ENCODE measurements at regions not wholly inside any gene's neighbourhood (a gene's known extent, or its start where the extent isn't known, plus 50 kb on each side); places are given as distances from the start of the nearest gene placed in this dataset.
"Not testable (repeated sequence)": the region's sequence is repeated elsewhere in the genome, so short reads cannot be mapped to it uniquely, and the experiment has no call there.

DNA sequence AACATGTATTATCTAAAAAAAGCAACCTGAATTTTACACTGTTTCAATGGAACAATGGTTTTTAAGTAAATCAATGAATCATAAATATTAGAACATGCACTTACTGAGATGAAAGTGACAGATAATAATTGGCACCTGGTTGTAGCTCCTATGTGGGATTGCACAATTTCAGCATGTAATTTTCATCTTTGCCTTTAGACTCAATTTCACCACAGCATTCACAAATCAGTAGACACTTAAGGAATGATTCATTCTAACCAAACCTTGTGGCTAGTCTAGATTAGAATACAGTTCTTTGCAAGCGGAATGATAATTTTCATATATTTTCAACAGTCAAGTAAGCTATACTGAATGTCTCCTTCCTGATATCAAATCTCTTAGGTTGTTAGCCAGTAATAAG is 853.4 kb downstream of the KCNT2 start:
- Mint-ChIP-seq H3K9me3 (no peaks in the 10 kb centered on the region), H3K27ac (no peak overlapping the region), H3K27me3 (no peaks in the 10 kb centered on the region), H3K4me1 (no peaks in the 10 kb centered on the region), H3K4me3 (no peak overlapping the region)
- DNase-seq, result no peak
- ATAC-seq, result no peak

DNA sequence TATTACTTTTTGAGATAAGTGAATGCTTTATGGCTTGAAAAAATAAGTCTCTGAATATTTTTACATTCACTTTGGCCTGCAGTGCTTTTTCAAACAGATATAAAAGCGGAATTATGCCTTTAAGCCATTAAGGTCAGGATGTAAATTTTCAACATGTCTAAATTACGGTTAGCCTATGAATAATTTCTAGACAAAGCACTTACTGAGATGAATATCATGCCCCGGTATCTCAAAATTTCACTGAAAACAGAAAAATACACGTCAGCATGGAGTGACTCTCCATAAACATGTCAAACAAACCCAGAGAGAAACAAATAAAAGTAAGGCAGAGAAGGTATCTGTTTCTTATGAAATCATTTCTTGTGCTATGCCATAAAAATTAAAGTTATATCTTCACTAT is 853.9 kb downstream of the KCNT2 start:
- no peaks in the 10 kb centered on the region for H3K27me3 Mint-ChIP-seq

DNA sequence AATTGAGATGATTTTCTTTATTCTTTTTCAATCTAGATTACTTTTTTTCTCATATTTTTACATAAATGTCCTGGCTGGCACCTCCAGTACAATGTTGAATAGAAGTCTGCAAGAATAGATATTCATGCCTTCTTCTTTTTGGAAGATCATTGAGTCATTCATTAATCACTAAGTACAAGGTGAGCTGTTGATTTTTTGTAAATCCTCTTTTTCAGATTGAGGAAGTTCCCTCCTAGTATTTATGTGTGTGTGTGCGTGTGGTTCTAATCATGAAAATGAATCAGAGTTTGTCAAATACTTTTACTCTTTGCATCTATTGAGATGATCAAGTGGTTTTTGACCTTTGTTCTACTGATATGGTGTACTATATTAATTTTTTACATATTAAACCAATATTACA is 859.3 kb downstream of the KCNT2 start:
- ATAC-seq (no peak), DNase-seq (no peak)
- no peaks in the 10 kb centered on the region for H3K27me3 Mint-ChIP-seq
- H3K4me3 Mint-ChIP-seq, result no peak overlapping the region
- no peak overlapping the region for H3K27ac Mint-ChIP-seq
- no peaks in the 10 kb centered on the region for H3K4me1 Mint-ChIP-seq
- H3K9me3 Mint-ChIP-seq, result peaks cover 1 to 3% of the 10 kb centered on the region in 2 donors

More for the DNA sequence above, 853.9 kb downstream of the KCNT2 start:
- no peak overlapping the region for H3K4me3 Mint-ChIP-seq
- DNase-seq (no peak), ATAC-seq (no peak)
- no peaks in the 10 kb centered on the region for H3K9me3 Mint-ChIP-seq
- H3K4me1 Mint-ChIP-seq, result no peaks in the 10 kb centered on the region
- no peak overlapping the region for H3K27ac Mint-ChIP-seq

DNA sequence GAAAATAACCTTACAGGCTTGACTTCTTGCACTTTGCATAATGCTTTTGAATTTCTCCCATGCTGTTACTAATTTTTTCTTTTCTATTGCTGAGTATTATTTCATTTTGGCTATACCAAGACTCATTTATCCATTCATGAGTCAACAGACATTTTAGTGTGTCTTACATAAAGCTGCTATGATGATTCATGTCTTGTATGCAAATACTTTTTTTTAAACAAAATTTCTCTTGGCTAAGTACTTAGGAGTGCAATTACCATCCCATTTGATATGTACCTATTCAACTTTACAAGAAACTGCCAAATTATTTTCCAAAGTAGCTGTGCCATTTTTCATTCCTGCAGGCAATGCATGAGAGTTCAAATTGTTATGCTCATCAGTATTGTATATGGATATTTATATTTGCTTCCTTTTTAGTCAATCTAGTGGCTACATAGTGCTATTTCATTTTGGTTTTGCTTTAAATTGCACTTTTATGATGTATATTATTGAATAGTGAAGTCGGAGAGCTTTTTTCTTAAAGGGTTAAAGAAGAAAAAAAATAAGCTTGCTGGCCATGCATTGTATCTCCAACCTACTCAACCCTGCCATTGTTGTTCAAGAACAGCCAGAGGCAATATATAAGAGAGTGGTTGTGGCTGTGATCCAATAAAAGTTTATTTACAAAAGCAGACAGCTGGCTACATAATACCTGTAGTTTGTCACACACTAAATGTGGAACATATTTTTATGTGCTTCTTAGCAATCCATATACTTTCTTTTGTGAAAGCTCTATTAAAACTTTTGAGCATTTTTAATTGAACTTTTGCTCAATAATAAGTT is 862.8 kb downstream of the KCNT2 start:
- Mint-ChIP-seq H3K4me1 (no peaks in the 10 kb centered on the region), H3K27ac (no peak overlapping the region), H3K27me3 (no peaks in the 10 kb centered on the region), H3K4me3 (no peak overlapping the region), H3K9me3 (peaks cover 11 to 19% of the 10 kb centered on the region in 2 donors)
- no peak for DNase-seq
- ATAC-seq, result no peak

DNA sequence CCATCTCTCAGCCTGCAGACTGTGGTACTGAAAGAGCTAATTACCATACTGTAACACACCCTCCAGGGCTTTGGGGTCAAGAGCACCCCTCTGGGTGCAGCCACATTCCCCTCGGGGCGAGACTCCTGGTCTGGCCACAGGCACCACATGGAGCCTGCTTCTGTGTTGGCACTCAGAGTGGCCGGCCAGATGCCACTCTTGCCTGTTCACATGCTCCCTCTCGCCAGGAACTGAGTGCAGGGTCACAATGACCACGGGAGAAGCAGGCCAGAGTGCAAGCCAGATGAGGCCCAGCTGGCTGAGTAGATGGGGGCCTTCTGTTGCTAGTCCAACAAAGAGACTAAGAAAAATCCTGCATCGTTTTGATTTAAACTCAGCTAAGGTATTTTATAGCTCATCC is 864.0 kb downstream of the KCNT2 start:
- H3K9me3 Mint-ChIP-seq, result peaks cover 11 to 19% of the 10 kb centered on the region in 2 donors
- no peaks in the 10 kb centered on the region for H3K27me3 Mint-ChIP-seq
- DNase-seq (no peak), ATAC-seq (no peak)
- H3K27ac Mint-ChIP-seq, result no peak overlapping the region
- no peaks in the 10 kb centered on the region for H3K4me1 Mint-ChIP-seq
- no peak overlapping the region for H3K4me3 Mint-ChIP-seq

DNA sequence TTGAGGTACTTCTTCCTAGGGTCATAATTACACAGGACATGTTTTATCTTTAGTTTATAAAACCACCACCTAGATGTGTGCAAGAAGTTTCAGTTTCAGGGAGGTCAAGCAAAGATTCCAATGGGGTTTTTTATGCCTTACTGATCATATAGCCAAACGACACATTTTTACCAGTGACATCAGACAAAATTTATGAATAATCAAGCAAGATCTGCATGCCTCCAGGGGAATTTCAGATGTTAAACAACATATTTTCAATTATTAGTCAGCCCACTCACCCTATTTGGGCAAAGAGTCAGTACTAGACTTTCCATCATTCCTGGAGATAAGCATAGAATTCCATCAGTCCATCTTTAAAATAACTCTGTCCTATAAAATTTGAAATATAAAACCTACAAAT is 867.4 kb downstream of the KCNT2 start:
- no peak for DNase-seq
- Mint-ChIP-seq H3K9me3 (peaks cover 11 to 19% of the 10 kb centered on the region in 2 donors), H3K27ac (no peak overlapping the region), H3K4me3 (no peak overlapping the region), H3K4me1 (no peaks in the 10 kb centered on the region), H3K27me3 (no peaks in the 10 kb centered on the region)
- no peak for ATAC-seq

DNA sequence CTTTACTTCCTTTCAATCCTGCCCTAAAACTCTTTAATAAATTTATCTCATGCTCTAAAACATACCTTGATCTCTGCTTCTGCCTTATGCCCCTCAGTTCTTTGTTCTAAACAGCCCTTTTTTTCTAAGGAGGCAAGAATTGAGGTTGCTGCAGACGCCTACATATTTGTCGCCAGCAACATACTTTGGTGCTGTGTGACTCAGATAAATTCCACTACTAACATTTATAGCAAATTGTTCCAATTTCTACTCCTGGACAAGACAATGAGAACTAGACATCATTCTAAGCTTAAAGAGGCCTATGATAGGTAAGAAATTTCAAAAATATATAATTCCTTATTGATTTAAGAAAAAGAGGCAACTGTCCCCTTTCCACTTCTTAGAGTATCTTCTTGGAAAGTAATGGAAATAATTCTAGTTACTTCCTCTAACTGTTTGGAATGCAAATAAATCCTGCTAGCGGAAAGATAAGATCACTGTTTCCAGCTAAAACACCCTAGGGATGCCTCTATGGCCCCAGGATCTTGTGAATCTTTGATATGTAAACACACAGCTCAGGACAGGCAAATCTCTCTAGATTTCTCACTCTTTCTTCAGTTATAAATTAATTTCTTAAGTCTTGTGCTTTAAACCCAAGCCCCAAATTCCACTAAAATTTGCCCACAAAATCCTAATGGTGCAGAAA is 869.1 kb downstream of the KCNT2 start:
- DNase-seq (no peak), ATAC-seq (no peak)
- H3K4me1 Mint-ChIP-seq, result no peaks in the 10 kb centered on the region
- peaks cover 11 to 16% of the 10 kb centered on the region in 2 donors for H3K9me3 Mint-ChIP-seq
- H3K27me3 Mint-ChIP-seq, result no peaks in the 10 kb centered on the region
- no peak overlapping the region for H3K4me3 Mint-ChIP-seq
- H3K27ac Mint-ChIP-seq, result no peak overlapping the region

DNA sequence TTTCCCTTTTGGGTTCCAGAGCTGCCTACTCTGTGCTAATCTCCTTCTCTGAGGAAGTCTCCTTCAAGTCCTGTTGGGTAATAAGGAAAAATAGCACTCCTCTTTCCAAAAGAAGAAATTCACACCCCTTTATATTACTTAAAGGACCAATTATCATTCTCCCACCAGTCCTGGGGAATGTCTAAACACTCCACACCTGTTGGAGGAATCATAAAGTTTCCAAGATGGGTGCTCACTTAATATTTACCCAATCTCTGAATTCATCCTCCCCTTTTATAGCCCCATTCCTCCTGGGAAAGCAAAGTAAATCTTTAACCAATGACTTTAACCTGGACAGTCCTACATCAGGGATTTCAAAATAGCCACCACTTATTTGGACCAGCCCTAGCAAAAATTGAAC is 873.1 kb downstream of the KCNT2 start:
- peaks cover 7 to 11% of the 10 kb centered on the region in 2 donors for H3K9me3 Mint-ChIP-seq
- no peak overlapping the region for H3K27ac Mint-ChIP-seq
- no peaks in the 10 kb centered on the region for H3K4me1 Mint-ChIP-seq
- no peak for ATAC-seq
- DNase-seq, result no peak
- no peak overlapping the region for H3K4me3 Mint-ChIP-seq
- no peaks in the 10 kb centered on the region for H3K27me3 Mint-ChIP-seq

DNA sequence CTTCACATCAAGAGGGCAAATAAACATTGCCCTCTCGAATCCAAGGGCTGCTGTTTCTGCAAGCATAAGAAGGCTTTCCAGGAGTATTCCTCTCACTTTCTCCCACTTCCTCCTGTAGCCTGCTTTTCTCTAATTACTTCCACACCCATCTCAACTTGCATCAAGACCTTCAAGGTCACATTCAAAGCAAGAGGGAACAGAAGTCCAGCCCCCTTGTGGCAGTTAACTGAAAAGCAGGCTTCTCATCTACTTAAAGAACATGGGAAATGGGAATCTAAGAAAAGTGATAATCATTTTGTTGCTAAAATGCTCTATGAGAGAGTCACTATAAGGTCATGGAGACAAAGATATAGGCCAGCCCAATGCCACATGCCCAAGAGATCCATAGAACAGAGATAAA is 874.4 kb downstream of the KCNT2 start:
- Mint-ChIP-seq H3K9me3 (peaks cover 7 to 11% of the 10 kb centered on the region in 2 donors), H3K4me1 (no peaks in the 10 kb centered on the region), H3K27me3 (no peaks in the 10 kb centered on the region), H3K4me3 (no peak overlapping the region), H3K27ac (no peak overlapping the region)
- ATAC-seq (no peak), DNase-seq (no peak)

DNA sequence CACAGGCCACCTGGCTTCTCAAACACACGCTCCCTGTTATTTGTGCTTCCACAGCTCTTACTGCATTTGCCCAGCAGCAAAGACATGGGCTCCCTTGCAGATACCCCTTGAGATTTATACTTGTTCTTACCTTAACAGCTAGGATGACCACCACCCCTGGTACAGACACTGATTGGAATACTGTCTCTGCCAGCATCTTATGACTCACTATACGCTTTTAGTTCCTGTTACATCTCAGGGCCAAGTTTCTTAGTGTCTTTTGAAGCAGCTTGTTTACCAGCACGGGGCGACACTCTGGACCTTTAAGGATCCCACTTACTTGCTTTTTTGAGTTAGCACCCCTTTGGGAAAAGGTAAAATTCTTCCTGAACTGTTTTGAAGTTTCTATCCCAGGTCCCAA is 874.8 kb downstream of the KCNT2 start:
- ATAC-seq, result no peak
- Mint-ChIP-seq H3K4me1 (no peaks in the 10 kb centered on the region), H3K4me3 (no peak overlapping the region), H3K9me3 (peaks cover 7 to 11% of the 10 kb centered on the region in 2 donors), H3K27ac (no peak overlapping the region), H3K27me3 (no peaks in the 10 kb centered on the region)
- DNase-seq, result no peak

DNA sequence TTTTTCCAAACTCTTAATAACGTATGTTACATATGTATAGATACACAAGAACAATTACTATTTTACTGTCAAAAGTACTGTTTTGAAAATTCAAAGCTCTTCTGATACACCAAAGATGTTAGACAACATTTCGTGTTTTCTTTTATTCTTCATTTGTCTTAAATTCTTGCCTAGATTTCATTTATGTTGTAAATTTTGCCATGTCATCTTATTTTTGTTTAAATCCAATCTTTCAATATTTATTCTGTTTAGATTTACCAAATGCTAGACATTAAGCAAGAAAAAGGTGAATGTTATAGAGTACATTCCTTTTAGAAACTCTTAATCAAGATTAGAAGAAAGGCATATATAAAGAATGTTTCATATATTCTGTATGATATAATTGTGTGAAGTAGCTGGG is 876.9 kb downstream of the KCNT2 start:
- Mint-ChIP-seq H3K27me3 (no peaks in the 10 kb centered on the region), H3K27ac (no peak overlapping the region), H3K4me3 (no peak overlapping the region), H3K4me1 (no peaks in the 10 kb centered on the region), H3K9me3 (peaks cover 7 to 11% of the 10 kb centered on the region in 2 donors)
- DNase-seq (no peak), ATAC-seq (no peak)

DNA sequence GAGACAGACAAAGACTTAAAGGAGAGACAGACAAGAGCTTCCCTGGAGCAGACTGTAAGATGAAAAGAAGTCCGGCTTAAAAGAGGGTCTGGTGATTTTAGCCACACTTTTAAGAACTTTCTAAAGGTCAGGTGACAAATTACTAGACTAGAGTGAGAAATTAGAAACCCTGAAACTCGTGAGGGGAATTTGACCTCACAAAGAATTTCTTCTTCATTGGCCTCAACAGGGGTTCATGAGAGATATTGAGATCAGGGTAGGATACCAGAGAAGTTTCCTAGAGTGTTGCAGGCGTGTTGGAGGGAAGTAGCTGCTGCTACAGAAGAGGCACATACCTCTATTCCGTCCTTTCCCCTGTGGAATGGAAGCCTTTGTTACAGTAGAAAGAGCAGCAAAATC is 884.4 kb downstream of the KCNT2 start:
- no peak for ATAC-seq
- Mint-ChIP-seq H3K4me1 (no peaks in the 10 kb centered on the region), H3K4me3 (no peak overlapping the region)

DNA sequence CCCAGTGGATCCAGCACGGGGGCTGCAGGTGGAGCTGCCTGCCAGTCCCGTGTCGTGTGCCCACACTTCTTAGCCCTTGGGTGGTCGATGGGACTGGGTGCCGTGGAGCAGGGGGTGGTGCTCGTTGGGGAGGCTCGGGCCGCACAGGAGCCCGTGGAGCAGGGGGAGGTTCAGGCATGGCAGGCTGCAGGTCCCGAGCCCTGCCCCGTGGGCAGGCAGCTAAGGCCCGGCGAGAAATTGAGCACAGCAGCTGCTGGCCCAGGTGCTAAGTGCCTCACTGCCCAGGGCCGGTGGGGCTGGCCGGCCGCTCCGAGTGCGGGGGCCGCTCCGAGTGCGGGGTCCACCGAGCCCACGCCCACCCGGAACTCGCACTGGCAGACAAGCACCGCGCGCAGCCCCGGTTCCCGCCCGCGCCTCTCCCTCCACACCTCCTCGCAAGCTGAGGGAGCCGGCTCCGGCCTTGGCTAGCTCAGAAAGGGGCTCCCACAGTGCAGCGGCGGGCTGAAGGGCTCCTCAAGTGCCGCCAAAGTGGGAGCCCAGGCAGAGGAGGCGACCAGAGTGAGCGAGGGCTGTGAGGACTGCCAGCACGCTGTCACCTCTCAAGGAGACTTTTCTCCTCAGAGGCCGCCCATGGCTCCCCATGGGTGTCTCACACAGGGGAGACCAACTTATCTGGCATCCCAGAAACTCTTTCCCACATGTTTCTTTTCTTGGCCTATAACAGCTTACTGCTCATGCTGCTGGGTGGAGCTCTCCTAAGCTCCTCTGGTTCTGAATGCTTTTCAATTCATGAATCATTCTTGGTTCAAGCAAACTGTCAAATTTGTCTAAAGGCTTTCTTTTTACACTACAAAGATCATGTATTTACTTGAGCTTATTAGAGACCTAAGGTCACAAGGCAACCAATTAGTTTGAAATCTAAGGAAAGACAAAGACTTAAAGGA is 885.1 kb downstream of the KCNT2 start:
- H3K4me1 Mint-ChIP-seq, H3K9me3 Mint-ChIP-seq, H3K27me3 Mint-ChIP-seq, DNase-seq, H3K4me3 Mint-ChIP-seq, H3K27ac Mint-ChIP-seq, ATAC-seq: not testable (repeated sequence)

More for the DNA sequence above, 884.4 kb downstream of the KCNT2 start:
- H3K27ac Mint-ChIP-seq, result no peak overlapping the region
- no peaks in the 10 kb centered on the region for H3K27me3 Mint-ChIP-seq
- H3K9me3 Mint-ChIP-seq, result no peaks in the 10 kb centered on the region
- no peak for DNase-seq

DNA sequence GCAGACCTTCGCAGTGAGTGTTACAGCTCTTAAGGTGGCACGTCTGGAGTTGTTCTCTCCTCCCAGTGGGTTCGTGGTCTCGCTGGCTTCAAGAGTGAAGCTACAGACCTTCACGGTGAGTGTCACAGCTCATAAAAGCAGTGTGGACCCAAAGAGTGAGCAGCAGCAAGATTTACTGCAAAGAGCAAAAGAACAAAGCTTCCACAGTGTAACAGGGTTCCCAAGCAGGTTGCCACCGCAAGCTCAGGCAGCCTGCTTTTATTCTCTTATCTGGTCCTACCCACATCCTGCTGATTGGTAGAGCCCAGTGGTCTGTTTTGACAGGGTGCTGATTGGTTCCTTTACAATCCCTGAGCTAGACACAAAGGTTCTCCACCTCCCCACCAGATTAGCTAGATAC is 886.1 kb downstream of the KCNT2 start:
- H3K9me3 Mint-ChIP-seq, H3K27ac Mint-ChIP-seq, H3K27me3 Mint-ChIP-seq, ATAC-seq, H3K4me3 Mint-ChIP-seq, H3K4me1 Mint-ChIP-seq, DNase-seq: not testable (repeated sequence)

DNA sequence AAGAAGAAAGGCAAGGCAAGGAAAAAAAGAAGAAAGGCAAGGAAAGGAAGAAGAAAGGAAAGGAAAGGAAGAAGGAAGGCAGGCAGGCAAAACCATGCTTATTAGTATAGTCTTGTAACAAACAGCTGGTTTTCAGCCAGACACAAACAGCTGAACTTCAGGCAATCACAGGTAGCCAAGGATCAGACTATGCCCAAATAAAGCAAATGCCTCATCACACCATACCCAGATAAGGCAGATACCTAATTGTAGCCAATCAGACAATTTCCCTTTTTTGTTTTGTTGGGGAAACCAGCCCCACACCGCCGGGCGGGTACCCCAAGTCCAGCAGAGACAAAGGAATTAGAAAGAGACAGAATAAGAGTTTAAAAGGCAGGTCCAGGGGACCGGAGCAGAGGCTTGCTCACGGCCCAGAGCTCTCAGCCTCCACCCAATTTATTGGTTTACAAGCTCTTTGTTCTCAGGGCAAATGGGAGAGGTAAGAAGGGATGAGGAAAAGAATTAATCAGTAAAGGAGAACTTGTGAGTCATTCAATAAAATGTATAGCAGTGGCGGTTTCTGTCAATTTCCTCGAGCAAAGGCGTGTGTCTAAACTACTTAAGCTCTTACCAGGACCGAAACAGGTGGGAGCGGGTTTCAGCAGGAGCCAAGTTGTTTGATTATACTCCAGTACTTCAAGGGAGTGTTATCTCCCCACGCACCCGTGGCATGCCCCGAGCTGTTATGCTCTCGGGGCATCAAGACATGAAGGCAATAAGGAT is 886.8 kb downstream of the KCNT2 start:
- no peak for DNase-seq
- ATAC-seq, result no peak
- H3K4me3 Mint-ChIP-seq, result no peak overlapping the region
- no peak overlapping the region for H3K27ac Mint-ChIP-seq
- H3K4me1 Mint-ChIP-seq, result no peaks in the 10 kb centered on the region
- H3K9me3 Mint-ChIP-seq, result no peaks in the 10 kb centered on the region
- no peaks in the 10 kb centered on the region for H3K27me3 Mint-ChIP-seq
